ENCODE measurements at regions not wholly inside any gene's neighbourhood (a gene's known extent, or its start where the extent isn't known, plus 50 kb on each side); places are given as distances from the start of the nearest gene placed in this dataset.

GRCh38 chr2:76572981-76573380 is 862.3 kb upstream of the GCFC2 start:
- no peak for DNase-seq

- DNase-seq = no peak
Measured at GRCh38 chr2:76569819-76570218, 859.1 kb upstream of the GCFC2 start.

- no peak for DNase-seq
Measured at GRCh38 chr2:76567478-76567877, 856.8 kb upstream of the GCFC2 start.

GRCh38 chr2:76564734-76565133 is 854.0 kb upstream of the GCFC2 start:
- DNase-seq = no peak

GRCh38 chr2:76563730-76564129 is 853.0 kb upstream of the GCFC2 start:
- DNase-seq = no peak

GRCh38 chr2:76558157-76558556 is 847.4 kb upstream of the GCFC2 start:
- DNase-seq = no peak

GRCh38 chr2:76556018-76556417 is 845.3 kb upstream of the GCFC2 start:
- DNase-seq = no peak

GRCh38 chr2:76546207-76546606 is 835.5 kb upstream of the GCFC2 start:
- no peak for DNase-seq

- no peak for DNase-seq
Measured at GRCh38 chr2:76544901-76545300, 834.2 kb upstream of the GCFC2 start.

GRCh38 chr2:76517574-76517909 is 806.8 kb upstream of the GCFC2 start:
- no peak for DNase-seq

GRCh38 chr2:76516861-76517573 is 806.3 kb upstream of the GCFC2 start:
- DNase-seq = no peak

GRCh38 chr2:76512201-76512820 is 801.6 kb upstream of the GCFC2 start:
- no peak for DNase-seq

- DNase-seq = no peak
Measured at GRCh38 chr2:76506538-76506937, 795.8 kb upstream of the GCFC2 start.

- DNase-seq = no peak
Measured at GRCh38 chr2:76501641-76502040, 790.9 kb upstream of the GCFC2 start.

GRCh38 chr2:76498360-76498759 is 787.6 kb upstream of the GCFC2 start:
- no peak for DNase-seq

GRCh38 chr2:76491503-76491902 is 780.8 kb upstream of the GCFC2 start:
- no peak for DNase-seq

- DNase-seq = no peak
Measured at GRCh38 chr2:76478266-76479035, 767.7 kb upstream of the GCFC2 start.

- no peak for DNase-seq
Measured at GRCh38 chr2:76472946-76473345, 762.2 kb upstream of the GCFC2 start.

GRCh38 chr2:76469066-76469465 is 758.4 kb upstream of the GCFC2 start:
- DNase-seq = no peak

GRCh38 chr2:76467326-76467725 is 756.6 kb upstream of the GCFC2 start:
- DNase-seq = no peak

GRCh38 chr2:76464310-76464709 is 753.6 kb upstream of the GCFC2 start:
- no peak for DNase-seq

- no peak for DNase-seq
Measured at GRCh38 chr2:76461431-76461830, 750.7 kb upstream of the GCFC2 start.

- no peak for DNase-seq
Measured at GRCh38 chr2:76455910-76456309, 745.2 kb upstream of the GCFC2 start.

- DNase-seq = no peak
Measured at GRCh38 chr2:76450024-76450475, 739.3 kb upstream of the GCFC2 start.
